ENCODE measurements at regions not wholly inside any gene's neighbourhood (a gene's known extent, or its start where the extent isn't known, plus 50 kb on each side); places are given as distances from the start of the nearest gene placed in this dataset.

GRCh38 chr18:52090005-52090404, 250.0 kb upstream of the DCC start:
- intact Hi-C loops (cut with DNase I): no loop called here
- Histone ChIP-seq H3K4me3 (no peak overlapping the region), H3K27me3 (no peaks in the 10 kb centered on the region), H3K4me1 (no peaks in the 10 kb centered on the region), H3K27ac (no peak overlapping the region), H3K9me3 (no peaks in the 10 kb centered on the region), H3K36me3 (replicated peaks in 1 of 2; ENCODE audit: insufficient read depth in 1 of 2, low read depth in 2 of 2) (no peaks in the 10 kb centered on the region)
- no peak for DNase-seq
- TF ChIP-seq POLR2A (IDR thresholded peaks at IDR 0.05) (no peak), CTCF (IDR thresholded peaks at IDR 0.05) (no peak)
- no peak for ATAC-seq

GRCh38 chr18:52093171-52093570, 246.8 kb upstream of the DCC start:
- TF ChIP-seq CTCF (IDR thresholded peaks at IDR 0.05) (no peak), POLR2A (IDR thresholded peaks at IDR 0.05) (no peak)
- no peaks in the 10 kb centered on the region for H3K36me3 ChIP-seq (replicated peaks in 1 of 2; ENCODE audit: insufficient read depth in 1 of 2, low read depth in 2 of 2)
- 69 to 80% methylated on average over 1 of the region's 1 CpG for WGBS, 2 donors
- intact Hi-C loops (cut with DNase I): no loop called here
- no peak overlapping the region for H3K27ac ChIP-seq
- no peaks in the 10 kb centered on the region for H3K9me3 ChIP-seq
- no peaks in the 10 kb centered on the region for H3K4me1 ChIP-seq
- no peaks in the 10 kb centered on the region for H3K27me3 ChIP-seq
- H3K4me3 ChIP-seq: no peak overlapping the region
- DNase-seq (no peak), ATAC-seq (no peak)

- no peak for TF ChIP-seq POLR2A (IDR thresholded peaks at IDR 0.05)
- no peak for TF ChIP-seq CTCF (IDR thresholded peaks at IDR 0.05)
- DNase-seq: no peak
- H3K4me1 ChIP-seq: no peaks in the 10 kb centered on the region
- no peak overlapping the region for H3K27ac ChIP-seq
- intact Hi-C loops (cut with DNase I): no loop called here
- no peaks in the 10 kb centered on the region for H3K27me3 ChIP-seq
- H3K9me3 ChIP-seq: no peaks in the 10 kb centered on the region
- no peak for ATAC-seq
- no peak overlapping the region for H3K4me3 ChIP-seq
- no peaks in the 10 kb centered on the region for H3K36me3 ChIP-seq (replicated peaks in 1 of 2; ENCODE audit: insufficient read depth in 1 of 2, low read depth in 2 of 2)
Observed at GRCh38 chr18:52118684-52119083, 221.3 kb upstream of the DCC start.

GRCh38 chr18:52130624-52131301, 209.2 kb upstream of the DCC start:
- H3K27me3 ChIP-seq: no peaks in the 10 kb centered on the region
- no peak for DNase-seq
- H3K36me3 ChIP-seq (replicated peaks in 1 of 2; ENCODE audit: insufficient read depth in 1 of 2, low read depth in 2 of 2): no peaks in the 10 kb centered on the region
- intact Hi-C loops (cut with DNase I): no loop called here
- no peak for ATAC-seq
- H3K4me3 ChIP-seq: no peak overlapping the region
- WGBS, 2 donors: 43 to 55% methylated on average over 4 of the region's 4 CpGs
- H3K4me1 ChIP-seq: no peaks in the 10 kb centered on the region
- no peaks in the 10 kb centered on the region for H3K9me3 ChIP-seq
- no peak overlapping the region for H3K27ac ChIP-seq
- no peak for TF ChIP-seq CTCF (IDR thresholded peaks at IDR 0.05)
- TF ChIP-seq POLR2A (IDR thresholded peaks at IDR 0.05): no peak

GRCh38 chr18:52131845-52132244, 208.2 kb upstream of the DCC start:
- H3K27me3 ChIP-seq: no peaks in the 10 kb centered on the region
- no peaks in the 10 kb centered on the region for H3K9me3 ChIP-seq
- H3K4me1 ChIP-seq: no peaks in the 10 kb centered on the region
- intact Hi-C loops (cut with DNase I): no loop called here
- no peak overlapping the region for H3K4me3 ChIP-seq
- no peak overlapping the region for H3K27ac ChIP-seq
- ATAC-seq (no peak), DNase-seq (no peak)
- no peaks in the 10 kb centered on the region for H3K36me3 ChIP-seq (replicated peaks in 1 of 2; ENCODE audit: insufficient read depth in 1 of 2, low read depth in 2 of 2)
- 59 to 65% methylated on average over 3 of the region's 3 CpGs for WGBS, 2 donors
- TF ChIP-seq POLR2A (IDR thresholded peaks at IDR 0.05): no peak
- no peak for TF ChIP-seq CTCF (IDR thresholded peaks at IDR 0.05)

All from body of pancreas (tissue), 4 donors.